CD14-positive monocyte (primary cell): ENCODE measurements at regions not wholly inside any gene's neighbourhood (a gene's known extent, or its start where the extent isn't known, plus 50 kb on each side); places are given as distances from the start of the nearest gene placed in this dataset.

Experiments used
- DNase-seq, 3 donors: peaks; one replicate each; pipeline ENCODE4 v3.0.0-alpha.2; 2011 to 2022
- H2AFZ ChIP-seq: 2 replicates; pipeline ENCODE4 v1.6.0; 2012; ENCODE audit warnings: mild to moderate bottlenecking, low read depth, low read length, inconsistent platforms; ENCODE audit not compliant: insufficient read depth, poor library complexity, severe bottlenecking
- H3K27ac ChIP-seq, 2 donors: 1 replicate in 1 of 2; 2 replicates in 1 of 2; pipeline ENCODE4 v1.5.1; 2012 to 2013; ENCODE audit warnings: low read length in 2 of 2, control low read depth in 1 of 2, inconsistent platforms in 1 of 2, low read depth in 1 of 2, mild to moderate bottlenecking in 1 of 2
- H3K27me3 ChIP-seq, 2 donors: one replicate each; pipeline versions ENCODE4 v1.6.0 to v1.6.1; 2011 to 2013; ENCODE audit warnings: low read length in 2 of 2; ENCODE audit not compliant: control insufficient read depth in 2 of 2, insufficient read depth in 2 of 2
- H3K36me3 ChIP-seq, 2 donors: replicated peaks in 1 of 2; 1 replicate in 1 of 2; 2 replicates in 1 of 2; pipeline versions ENCODE4 v1.5.1 to v1.6.1; 2012 to 2013; ENCODE audit warnings: low read length in 2 of 2, control low read depth in 1 of 2, inconsistent platforms in 1 of 2, mild to moderate bottlenecking in 1 of 2; ENCODE audit not compliant: insufficient read depth in 2 of 2, control insufficient read depth in 1 of 2
- H3K4me1 ChIP-seq, 2 donors: 1 replicate in 1 of 2; 2 replicates in 1 of 2; pipeline versions ENCODE4 v1.5.1 to v1.6.1; 2012 to 2013; ENCODE audit warnings: low read length in 2 of 2, control low read depth in 1 of 2, inconsistent platforms in 1 of 2, mild to moderate bottlenecking in 1 of 2, moderate library complexity in 1 of 2; ENCODE audit not compliant: insufficient read depth in 2 of 2, control insufficient read depth in 1 of 2
- H3K4me2 ChIP-seq: replicated peaks from 2 replicates; pipeline ENCODE3; 2012; ENCODE audit warnings: low read length, moderate library complexity, mild to moderate bottlenecking; ENCODE audit not compliant: poor library complexity, severe bottlenecking; ENCODE audit errors: extremely low read depth
- H3K4me3 ChIP-seq, 3 experiments: fragments of 200-600 bp in 1 of 3; sonication (generic) in 1 of 3; replicated peaks in 1 of 3; 1 replicate in 2 of 3; 2 replicates in 1 of 3; pipeline ENCODE4 v1.5.1; 2011 to 2013; ENCODE audit warnings: low read length in 3 of 3, mild to moderate bottlenecking in 3 of 3, control low read depth in 2 of 3, low read depth in 2 of 3, inconsistent platforms in 1 of 3, moderate library complexity in 1 of 3
- H3K79me2 ChIP-seq: 2 replicates; pipeline ENCODE4 v1.6.0; 2012; ENCODE audit warnings: mild to moderate bottlenecking, control low read depth, inconsistent platforms, low read length, moderate library complexity; ENCODE audit not compliant: insufficient read depth
- H3K9ac ChIP-seq: 2 replicates; pipeline ENCODE4 v1.6.0; 2017; ENCODE audit warnings: low read length, mild to moderate bottlenecking; ENCODE audit not compliant: insufficient read depth, poor library complexity, severe bottlenecking
- H3K9me3 ChIP-seq, 2 donors: replicated peaks in 1 of 2; 1 replicate in 1 of 2; 2 replicates in 1 of 2; pipeline versions ENCODE4 v1.5.1 to v1.6.1; 2012 to 2013; ENCODE audit warnings: low read length in 2 of 2, control low read depth in 1 of 2; ENCODE audit not compliant: control insufficient read depth in 1 of 2, insufficient read depth in 1 of 2
- H4K20me1 ChIP-seq: 2 replicates; pipeline ENCODE4 v1.6.0; 2012; ENCODE audit warnings: mild to moderate bottlenecking, low read length, control low read depth, moderate library complexity; ENCODE audit not compliant: insufficient read depth
- H3K27ac Mint-ChIP-seq, 7 donors: one replicate each; pipeline ENCODE4 v1.8.0; 2020; ENCODE audit warnings: mild to moderate bottlenecking in 7 of 7, mixed read lengths in 7 of 7, moderate library complexity in 6 of 7, inconsistent platforms in 2 of 7
- H3K27me3 Mint-ChIP-seq, 3 donors: one replicate each; pipeline ENCODE4 v1.8.0; 2021 to 2022; ENCODE audit warnings: low read depth in 3 of 3, mild to moderate bottlenecking in 3 of 3, mixed read lengths in 3 of 3, moderate library complexity in 3 of 3, inconsistent platforms in 1 of 3
- H3K36me3 Mint-ChIP-seq, 2 donors: one replicate each; pipeline ENCODE4 v1.8.0; 2020; ENCODE audit warnings: mixed read lengths in 2 of 2, inconsistent platforms in 1 of 2, mild to moderate bottlenecking in 1 of 2
- H3K4me1 Mint-ChIP-seq: one replicate; pipeline ENCODE4 v1.8.0; 2020; ENCODE audit warnings: mild to moderate bottlenecking, mixed read lengths
- H3K4me3 Mint-ChIP-seq, 2 donors: one replicate each; pipeline ENCODE4 v1.8.0; 2020; ENCODE audit warnings: mild to moderate bottlenecking in 2 of 2, mixed read lengths in 2 of 2, moderate library complexity in 1 of 2
- H3K9me3 Mint-ChIP-seq, 7 donors: one replicate each; pipeline ENCODE4 v1.8.0; 2020 to 2022; ENCODE audit warnings: mixed read lengths in 7 of 7, mild to moderate bottlenecking in 6 of 7, moderate library complexity in 6 of 7, inconsistent platforms in 2 of 7
- CTCF ChIP-seq: fragments of 200-600 bp; IDR thresholded peaks from one replicate; pipeline ENCODE4 v1.8.0; 2022; ENCODE audit warnings: antibody characterized with exemption, mild to moderate bottlenecking
- WGBS: methylation state at CpG from one replicate; pipeline ENCODE4 v1.1.5; 2013; ENCODE audit warnings: missing lambda C conversion rate; ENCODE audit not compliant: insufficient coverage; 5-methylcytosine and 5-hydroxymethylcytosine counted together
- intact Hi-C, 2 donors: fragments of 100-400 bp; cut with micrococcal nuclease; formaldehyde crosslinking; loops; one replicate each; pipeline versions ENCODE4 v1.15.0 to v1.15.1; 2023

- H3K27ac ChIP-seq = no peak overlapping the region
- intact Hi-C loops = no loop called here
- H3K4me3 Mint-ChIP-seq = no peak overlapping the region
- DNase-seq = no peak
- no peaks in the 10 kb centered on the region for H3K4me1 ChIP-seq
- H3K27me3 ChIP-seq = no peaks in the 10 kb centered on the region
- H3K27me3 Mint-ChIP-seq = peaks cover 3 to 6% (median 5%) of the 10 kb centered on the region in 3 donors
- no peaks in the 10 kb centered on the region for H3K36me3 Mint-ChIP-seq
- H3K9me3 ChIP-seq = no peaks in the 10 kb centered on the region
- no peaks in the 10 kb centered on the region for H3K9me3 Mint-ChIP-seq
- no peak overlapping the region for H2AFZ ChIP-seq
- TF ChIP-seq CTCF = no peak
- peaks cover 6% of the 10 kb centered on the region for H3K4me1 Mint-ChIP-seq
- WGBS = 80% methylated on average over 6 of the region's 6 CpGs
- H3K9ac ChIP-seq = no peak overlapping the region
- no peak overlapping the region for H3K4me2 ChIP-seq
- no peak overlapping the region for H3K4me3 ChIP-seq
- H4K20me1 ChIP-seq = no peaks in the 10 kb centered on the region
- no peaks in the 10 kb centered on the region for H3K79me2 ChIP-seq
- H3K36me3 ChIP-seq = no peaks in the 10 kb centered on the region
- H3K27ac Mint-ChIP-seq = peak overlapping the region in 1 of 7 donors; percentile 21
Measured at GRCh38 chr2:120604767-120605166, 130.9 kb upstream of the GLI2 start.

- Histone ChIP-seq H3K4me3 (no peak overlapping the region), H3K9ac (no peak overlapping the region), H3K9me3 (no peaks in the 10 kb centered on the region), H4K20me1 (no peaks in the 10 kb centered on the region), H3K4me2 (no peak overlapping the region), H3K36me3 (no peaks in the 10 kb centered on the region), H3K79me2 (no peaks in the 10 kb centered on the region), H2AFZ (no peak overlapping the region), H3K27me3 (no peaks in the 10 kb centered on the region), H3K4me1 (no peaks in the 10 kb centered on the region), H3K27ac (no peak overlapping the region)
- Mint-ChIP-seq H3K27me3 (peaks cover 3 to 6% (median 5%) of the 10 kb centered on the region in 3 donors), H3K4me3 (peak overlapping the region in 1 of 2 donors; percentile 10), H3K4me1 (peaks cover 6% of the 10 kb centered on the region), H3K36me3 (no peaks in the 10 kb centered on the region), H3K27ac (no peak overlapping the region), H3K9me3 (no peaks in the 10 kb centered on the region)
- WGBS = 72% methylated on average over 9 of the region's 10 CpGs
- intact Hi-C loops = no loop called here
- no peak for DNase-seq
- TF ChIP-seq CTCF = no peak
Measured at GRCh38 chr2:120605231-120605935, 130.3 kb upstream of the GLI2 start.
